GM12878 (cell line): ENCODE measurements at regions not wholly inside any gene's neighbourhood (a gene's known extent, or its start where the extent isn't known, plus 50 kb on each side); places are given as distances from the start of the nearest gene placed in this dataset.

Experiments
- BCL11A ChIP-seq: IDR thresholded peaks from 2 replicates; pipeline ENCODE4 v1.6.1; 2011; ENCODE audit warnings: low read depth, low read length
- CREM ChIP-seq: IDR thresholded peaks from 2 replicates; pipeline ENCODE4 v1.6.1; 2014; ENCODE audit warnings: antibody characterized with exemption, low read depth
- EED ChIP-seq: sonication (generic); IDR thresholded peaks from 2 replicates; pipeline ENCODE4 v1.6.1; 2016; ENCODE audit warnings: antibody characterized with exemption, low read depth
- ETV6 ChIP-seq, 2 experiments: fragments of 450-650 bp in 1 of 2; IDR thresholded peaks in 1 of 2; conservative IDR thresholded peaks in 1 of 2; 2 replicates each; pipeline ENCODE4 v1.6.1; 2014; ENCODE audit warnings: antibody characterized with exemption in 1 of 2, borderline replicate concordance in 1 of 2, low read depth in 1 of 2, mild to moderate bottlenecking in 1 of 2, moderate library complexity in 1 of 2
- GATAD2B ChIP-seq: fragments of 450-650 bp; conservative IDR thresholded peaks from 2 replicates; pipeline ENCODE4 v1.6.1; 2017; ENCODE audit warnings: low read depth, mild to moderate bottlenecking, moderate library complexity
- IKZF1 ChIP-seq: fragments of 450-650 bp; conservative IDR thresholded peaks from 2 replicates; pipeline ENCODE4 v1.6.1; 2017; ENCODE audit warnings: antibody characterized with exemption, mild to moderate bottlenecking
- IKZF2 ChIP-seq, 2 experiments: fragments of 450-650 bp; IDR thresholded peaks; 2 replicates each; pipeline ENCODE4 v1.6.1; 2017; ENCODE audit warnings: mild to moderate bottlenecking in 2 of 2, moderate library complexity in 2 of 2
- MEF2B ChIP-seq: fragments of 450-650 bp; IDR thresholded peaks from 2 replicates; pipeline ENCODE4 v1.6.1; 2018; ENCODE audit warnings: mild to moderate bottlenecking, moderate library complexity; ENCODE audit not compliant: partially characterized antibody, poor library complexity, severe bottlenecking
- MLLT1 ChIP-seq: fragments of 450-650 bp; IDR thresholded peaks from 2 replicates; pipeline ENCODE4 v1.6.1; 2016; ENCODE audit warnings: mild to moderate bottlenecking
- NFIC ChIP-seq: IDR thresholded peaks from 2 replicates; pipeline ENCODE4 v1.6.1; 2012; ENCODE audit warnings: low read depth, mild to moderate bottlenecking, inconsistent platforms, low read length, moderate library complexity
- NR2F1 ChIP-seq: fragments of 450-650 bp; conservative IDR thresholded peaks from 2 replicates; pipeline ENCODE4 v1.6.1; 2017; ENCODE audit warnings: mild to moderate bottlenecking
- RUNX3 ChIP-seq: IDR thresholded peaks from 2 replicates; pipeline ENCODE4 v1.6.1; 2012; ENCODE audit warnings: low read length, inconsistent platforms
- SMC3 ChIP-seq: IDR thresholded peaks from 2 replicates; pipeline ENCODE4 v1.6.1; 2011; ENCODE audit warnings: low read length, improper control_type of control experiment, borderline replicate concordance
- ZNF687 ChIP-seq: fragments of 450-650 bp; IDR thresholded peaks from 2 replicates; pipeline ENCODE4 v1.6.1; 2017; ENCODE audit warnings: mild to moderate bottlenecking, moderate library complexity

- TF ChIP-seq ZNF687 (peak; percentile 55; the same call in 1 of the 2 replicates), IKZF1 (peak; percentile 58), GATAD2B (peak; percentile 65; the same call in 1 of the 2 replicates), NFIC (peak; percentile 24; the same call in 1 of the 2 replicates), IKZF2 (IDR thresholded peaks at IDR 0.05) (peak; percentile 74 to 75; a peak in 3 of 4 replicates), RUNX3 (peak; percentile 76), EED (peak; percentile 48; the same call in 1 of the 2 replicates), BCL11A (peak; percentile 43; the same call in 1 of the 2 replicates), ETV6 (conservative IDR thresholded peaks at IDR 0.05 in 1 of 2, IDR thresholded peaks at IDR 0.05 in 1 of 2; ENCODE audit: borderline replicate concordance in 1 of 2, low read depth in 1 of 2) (no peak), NR2F1 (no peak), MEF2B (peak; percentile 92), MLLT1 (peak; percentile 94), SMC3 (peak; percentile 13; the same call in 1 of the 2 replicates), CREM (no peak)
These were observed 488.0 kb upstream of the RGS6 start (continued) for GRCh38 chr14:71444030-71444822.
